ENCODE measurements at regions not wholly inside any gene's neighbourhood (a gene's known extent, or its start where the extent isn't known, plus 50 kb on each side); places are given as distances from the start of the nearest gene placed in this dataset.

DNA sequence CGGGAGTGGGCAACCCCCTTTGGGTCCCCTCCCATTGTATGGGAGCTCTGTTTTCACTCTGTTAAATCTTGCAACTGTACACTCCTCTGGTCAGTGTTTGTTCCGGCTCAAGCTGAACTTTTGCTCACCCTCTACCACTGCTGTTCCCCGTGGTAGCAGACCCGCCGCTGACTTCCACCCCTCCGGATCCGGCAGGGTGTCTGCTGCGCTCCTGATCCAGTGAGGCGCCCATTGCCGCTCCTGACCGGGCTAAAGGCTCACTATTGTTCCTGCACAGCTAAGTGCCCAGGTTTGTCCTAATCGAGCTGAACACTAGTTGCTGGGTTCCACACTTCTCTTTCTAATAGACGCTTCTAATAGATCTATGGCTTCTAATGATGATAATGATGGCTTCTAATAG lies 488.6 kb downstream of the MRPL39 start:
- Histone ChIP-seq H3K9me3 (ENCODE audit: control insufficient read depth in 4 of 4, low read length in 3 of 4) (no peaks in the 10 kb centered on the region), H3K4me3 (ENCODE audit: low read depth in 1 of 3, low read length in 3 of 3) (no peak overlapping the region), H3K9ac (ENCODE audit: low read depth in 1 of 2, low read length in 2 of 2) (no peak overlapping the region), H3K36me3 (ENCODE audit: control insufficient read depth in 4 of 4, insufficient read depth in 3 of 4, low read depth in 1 of 4, low read length in 3 of 4) (no peaks in the 10 kb centered on the region), H3K27me3 (ENCODE audit: control insufficient read depth in 4 of 4, insufficient read depth in 4 of 4, low read length in 3 of 4) (peaks cover 0 to 3% (median 0%) of the 10 kb centered on the region in 4 donors), H3K4me1 (ENCODE audit: control insufficient read depth in 4 of 4, insufficient read depth in 4 of 4, low read length in 3 of 4) (no peaks in the 10 kb centered on the region), H3K27ac (ENCODE audit: low read depth in 1 of 2, low read length in 2 of 2) (no peak overlapping the region)
- no peak for TF ChIP-seq TAF1 (conservative IDR thresholded peaks at IDR 0.05)
- no peak for TF ChIP-seq GABPA (IDR thresholded peaks at IDR 0.05 in 1 of 2, conservative IDR thresholded peaks at IDR 0.05 in 1 of 2)
- no peak for TF ChIP-seq HNF4G (IDR thresholded peaks at IDR 0.05)
- TF ChIP-seq, protein P1, sequence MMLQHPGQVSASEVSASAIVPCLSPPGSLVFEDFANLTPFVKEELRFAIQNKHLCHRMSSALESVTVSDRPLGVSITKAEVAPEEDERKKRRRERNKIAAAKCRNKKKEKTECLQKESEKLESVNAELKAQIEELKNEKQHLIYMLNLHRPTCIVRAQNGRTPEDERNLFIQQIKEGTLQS (IDR thresholded peaks at IDR 0.05) = no peak
- TF ChIP-seq, protein P2, sequence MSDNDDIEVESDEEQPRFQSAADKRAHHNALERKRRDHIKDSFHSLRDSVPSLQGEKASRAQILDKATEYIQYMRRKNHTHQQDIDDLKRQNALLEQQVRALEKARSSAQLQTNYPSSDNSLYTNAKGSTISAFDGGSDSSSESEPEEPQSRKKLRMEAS (IDR thresholded peaks at IDR 0.05) = no peak
- TF ChIP-seq ZBTB33 (IDR thresholded peaks at IDR 0.05) = no peak
- TF ChIP-seq FOXA1 (IDR thresholded peaks at IDR 0.05) = no peak
- TF ChIP-seq FOXA2 (IDR thresholded peaks at IDR 0.05) = no peak
- TF ChIP-seq REST (IDR thresholded peaks at IDR 0.05) = no peak
- TF ChIP-seq RXRA (IDR thresholded peaks at IDR 0.05) = no peak
- DNase-seq (ENCODE audit: low spot score) = no peak
- WGBS = 88% methylated on average over 13 of the region's 13 CpGs

- no peaks in the 10 kb centered on the region for H3K36me3 ChIP-seq (ENCODE audit: control insufficient read depth in 4 of 4, insufficient read depth in 3 of 4, low read depth in 1 of 4, low read length in 3 of 4)
- 47% methylated on average over 1 of the region's 1 CpG for WGBS
- H3K4me1 ChIP-seq (ENCODE audit: control insufficient read depth in 4 of 4, insufficient read depth in 4 of 4, low read length in 3 of 4) = no peaks in the 10 kb centered on the region
- no peak overlapping the region for H3K9ac ChIP-seq (ENCODE audit: low read depth in 1 of 2, low read length in 2 of 2)
- H3K9me3 ChIP-seq (ENCODE audit: control insufficient read depth in 4 of 4, low read length in 3 of 4) = no peaks in the 10 kb centered on the region
- peaks cover 0 to 3% (median 0%) of the 10 kb centered on the region in 4 donors for H3K27me3 ChIP-seq (ENCODE audit: control insufficient read depth in 4 of 4, insufficient read depth in 4 of 4, low read length in 3 of 4)
- no peak overlapping the region for H3K4me3 ChIP-seq (ENCODE audit: low read depth in 1 of 3, low read length in 3 of 3)
- H3K27ac ChIP-seq (ENCODE audit: low read depth in 1 of 2, low read length in 2 of 2) = no peak overlapping the region
- no peak for TF ChIP-seq FOXA1 (IDR thresholded peaks at IDR 0.05)
- TF ChIP-seq HNF4A (conservative IDR thresholded peaks at IDR 0.05) = no peak
- TF ChIP-seq ZBTB33 (IDR thresholded peaks at IDR 0.05) = no peak
- TF ChIP-seq FOXA2 (IDR thresholded peaks at IDR 0.05) = no peak
- no peak for TF ChIP-seq JUND (IDR thresholded peaks at IDR 0.05)
- TF ChIP-seq CTCF (IDR thresholded peaks at IDR 0.05; ENCODE audit: low read depth, low read length, missing input control) = no peak
- TF ChIP-seq HNF4G (IDR thresholded peaks at IDR 0.05) = no peak
- no peak for TF ChIP-seq YY1 (IDR thresholded peaks at IDR 0.05)
- no peak for TF ChIP-seq SP1 (IDR thresholded peaks at IDR 0.05)
- no peak for TF ChIP-seq EGR1 (IDR thresholded peaks at IDR 0.05; ENCODE audit: low read depth in 2 of 2)
- TF ChIP-seq TAF1 (conservative IDR thresholded peaks at IDR 0.05) = no peak
- no peak for DNase-seq (ENCODE audit: low spot score)
These were observed 492.3 kb downstream of the MRPL39 start for GRCh38 chr21:25115021-25115420.
